ENCODE measurements at regions not wholly inside any gene's neighbourhood (a gene's known extent, or its start where the extent isn't known, plus 50 kb on each side); places are given as distances from the start of the nearest gene placed in this dataset.

GRCh38 chr2:18898271-18898670 is 308.9 kb upstream of the NT5C1B start:
- TF ChIP-seq CTCF (IDR thresholded peaks at IDR 0.05) = no peak
- TF ChIP-seq POLR2A (IDR thresholded peaks at IDR 0.05) = no peak

Measured in thyroid gland (tissue), 4 donors.